ENCODE measurements at regions not wholly inside any gene's neighbourhood (a gene's known extent, or its start where the extent isn't known, plus 50 kb on each side); places are given as distances from the start of the nearest gene placed in this dataset.

- Histone ChIP-seq H3K4me2 (ENCODE audit: control insufficient read depth, insufficient read depth) (no peak overlapping the region), H3K27me3 (replicated peaks in 1 of 2; ENCODE audit: control insufficient read depth in 2 of 2, insufficient read depth in 2 of 2, low read length in 1 of 2) (no peaks in the 10 kb centered on the region), H4K20me1 (ENCODE audit: control insufficient read depth, insufficient read depth) (no peaks in the 10 kb centered on the region), H2AFZ (ENCODE audit: control insufficient read depth, low read depth, low read length) (no peak overlapping the region), H3K27ac (ENCODE audit: control insufficient read depth, insufficient read depth) (no peak overlapping the region), H3K9ac (ENCODE audit: control insufficient read depth, insufficient read depth, low read length) (no peak overlapping the region), H3K9me3 (replicated peaks; ENCODE audit: control insufficient read depth, insufficient read depth, low read length) (no peaks in the 10 kb centered on the region), H3K4me3 (no peak overlapping the region), H3K36me3 (ENCODE audit: control insufficient read depth in 2 of 2, insufficient read depth in 2 of 2, low read length in 1 of 2) (no peaks in the 10 kb centered on the region), H3K79me2 (ENCODE audit: control insufficient read depth, insufficient read depth, low read length) (no peaks in the 10 kb centered on the region), H3K4me1 (ENCODE audit: control insufficient read depth, insufficient read depth, low read length) (no peaks in the 10 kb centered on the region)
- FAIRE-seq = no peak
- POLR2A ChIA-PET = no interaction called here
- in situ Hi-C loops (cut with MboI) (no loop called here), intact Hi-C loops (cut with micrococcal nuclease; ENCODE audit: unreplicated experiment) (no loop called here)
- TF ChIP-seq SMC3 (IDR thresholded peaks at IDR 0.05; ENCODE audit: borderline replicate concordance, low read length) = no peak
- TF ChIP-seq TAF1 (IDR thresholded peaks at IDR 0.05; ENCODE audit: borderline replicate concordance, low read depth, low read length) = no peak
- BruUV-seq (replicated peaks) = no TSS peak
- no peak for ATAC-seq
- SMC1A ChIA-PET (ENCODE audit: uncharacterized antibody, unreplicated experiment) = interaction anchor here (0.7 kb wide), 1 partner anchor 56 kb away, joined by 3 read pairs; no protein-coding TSS in a partner anchor
- CTCF ChIA-PET = no interaction called here
- DNase-seq (ENCODE audit: low read depth, low spot score) = no peak
- WGBS (ENCODE audit: insufficient coverage, insufficient replicate concordance, low lambda C conversion rate, missing lambda C conversion rate) = 38% methylated on average over 6 of the region's 6 CpGs
- RAD21 ChIA-PET (ENCODE audit: unreplicated experiment) = no interaction called here
These were observed 758.6 kb downstream of the PDHA2 start for GRCh38 chr4:96598465-96598864.

- in situ Hi-C loops (cut with MboI) = no loop called here
- Histone ChIP-seq H4K20me1 (ENCODE audit: control insufficient read depth, insufficient read depth) (no peaks in the 10 kb centered on the region), H3K4me2 (ENCODE audit: control insufficient read depth, insufficient read depth) (no peak overlapping the region), H3K27ac (ENCODE audit: control insufficient read depth, insufficient read depth) (no peak overlapping the region), H3K9ac (ENCODE audit: control insufficient read depth, insufficient read depth, low read length) (no peak overlapping the region), H3K9me3 (replicated peaks; ENCODE audit: control insufficient read depth, insufficient read depth, low read length) (no peaks in the 10 kb centered on the region), H3K4me1 (ENCODE audit: control insufficient read depth, insufficient read depth, low read length) (no peaks in the 10 kb centered on the region), H2AFZ (ENCODE audit: control insufficient read depth, low read depth, low read length) (no peak overlapping the region), H3K36me3 (ENCODE audit: control insufficient read depth in 2 of 2, insufficient read depth in 2 of 2, low read length in 1 of 2) (no peaks in the 10 kb centered on the region), H3K27me3 (replicated peaks in 1 of 2; ENCODE audit: control insufficient read depth in 2 of 2, insufficient read depth in 2 of 2, low read length in 1 of 2) (no peaks in the 10 kb centered on the region), H3K79me2 (ENCODE audit: control insufficient read depth, insufficient read depth, low read length) (no peaks in the 10 kb centered on the region), H3K4me3 (no peak overlapping the region)
- ATAC-seq = no peak
- ChIA-PET CTCF (no interaction called here), POLR2A (no interaction called here), SMC1A (ENCODE audit: uncharacterized antibody, unreplicated experiment) (no interaction called here), RAD21 (ENCODE audit: unreplicated experiment) (no interaction called here)
- intact Hi-C loops (cut with micrococcal nuclease; ENCODE audit: unreplicated experiment) = no loop called here
- no peak for DNase-seq (ENCODE audit: low read depth, low spot score)
- FAIRE-seq = no peak
- no TSS peak for BruUV-seq (replicated peaks)
- 53% methylated on average over 4 of the region's 4 CpGs for WGBS (ENCODE audit: insufficient coverage, insufficient replicate concordance, low lambda C conversion rate, missing lambda C conversion rate)
- TF ChIP-seq EED (IDR thresholded peaks at IDR 0.05; ENCODE audit: low read depth) (no peak), HDAC2 (IDR thresholded peaks at IDR 0.05) (no peak), NRF1 (conservative IDR thresholded peaks at IDR 0.05; ENCODE audit: low read depth, low read length) (no peak), FOXM1 (IDR thresholded peaks at IDR 0.05; ENCODE audit: low read depth, low read length) (no peak), CHD4 (IDR thresholded peaks at IDR 0.05) (no peak), IKZF1 (conservative IDR thresholded peaks at IDR 0.05) (no peak)
These were observed 759.9 kb downstream of the PDHA2 start for GRCh38 chr4:96599752-96600151.

Measured in GM12878 (cell line).